Ascending aorta (tissue), 2 donors: ENCODE measurements at regions not wholly inside any gene's neighbourhood (a gene's known extent, or its start where the extent isn't known, plus 50 kb on each side); places are given as distances from the start of the nearest gene placed in this dataset.

Source experiments
- DNase-seq, 2 donors: peaks; one replicate each; pipeline ENCODE4 v3.0.0-alpha.2; 2019; ENCODE audit warnings: low spot score in 2 of 2
- H3K27ac ChIP-seq, 2 donors: fragments of 200-600 bp; sonication (generic); one replicate each; pipeline ENCODE4 v1.5.1; 2016 to 2017; ENCODE audit warnings: mild to moderate bottlenecking in 1 of 2
- H3K27me3 ChIP-seq: fragments of 200-600 bp; sonication (generic); one replicate; pipeline ENCODE4 v1.5.1; 2017
- H3K36me3 ChIP-seq, 2 donors: fragments of 200-600 bp; sonication (generic); one replicate each; pipeline ENCODE4 v1.5.1; 2016
- H3K4me1 ChIP-seq, 2 donors: fragments of 200-600 bp; sonication (generic); one replicate each; pipeline ENCODE4 v1.5.1; 2016 to 2017; ENCODE audit warnings: mild to moderate bottlenecking in 1 of 2
- H3K4me3 ChIP-seq, 2 donors: fragments of 200-600 bp; sonication (generic); one replicate each; pipeline ENCODE4 v1.5.1; 2016 to 2017; ENCODE audit warnings: mild to moderate bottlenecking in 1 of 2
- H3K9me3 ChIP-seq, 2 donors: fragments of 200-600 bp; sonication (generic); one replicate each; pipeline ENCODE4 v1.5.1; 2016
- intact Hi-C: fragments of 100-400 bp; cut with DNase I; formaldehyde crosslinking; loops from one replicate; pipeline ENCODE4 v1.15.1; 2023
- TF ChIP-seq, protein P1 (sequence below), 3 experiments: fragments of 200-600 bp in 2 of 3; fragments of 450-650 bp in 1 of 3; sonication (generic) in 2 of 3; IDR thresholded peaks; one replicate each; pipeline ENCODE4 v1.5.1; 2016 to 2019; ENCODE audit warnings: antibody characterized with exemption in 3 of 3, mild to moderate bottlenecking in 1 of 3, moderate library complexity in 1 of 3

DNA sequence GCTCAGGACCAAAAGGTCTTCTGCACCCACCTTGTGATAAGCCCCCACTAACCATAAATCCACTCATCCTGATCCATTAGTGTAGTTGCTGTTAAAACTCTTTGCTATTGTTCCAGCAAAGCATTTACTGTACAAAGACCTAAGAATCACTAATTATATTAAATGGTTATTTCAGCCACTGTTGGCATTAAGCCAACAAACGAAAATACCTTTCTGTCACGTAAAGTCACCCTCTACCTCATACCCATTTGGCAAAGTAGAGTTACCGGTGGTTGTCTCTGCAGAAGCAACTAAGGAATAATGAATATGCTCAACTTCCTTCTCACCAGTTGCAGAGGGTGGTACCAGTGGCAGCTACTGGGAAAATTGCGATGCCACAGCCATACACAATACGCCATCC lies 224.5 kb downstream of the SP3 start:
- H3K36me3 ChIP-seq = no peaks in the 10 kb centered on the region
- H3K4me1 ChIP-seq = no peaks in the 10 kb centered on the region
- no peak for DNase-seq
- TF ChIP-seq, protein P1, sequence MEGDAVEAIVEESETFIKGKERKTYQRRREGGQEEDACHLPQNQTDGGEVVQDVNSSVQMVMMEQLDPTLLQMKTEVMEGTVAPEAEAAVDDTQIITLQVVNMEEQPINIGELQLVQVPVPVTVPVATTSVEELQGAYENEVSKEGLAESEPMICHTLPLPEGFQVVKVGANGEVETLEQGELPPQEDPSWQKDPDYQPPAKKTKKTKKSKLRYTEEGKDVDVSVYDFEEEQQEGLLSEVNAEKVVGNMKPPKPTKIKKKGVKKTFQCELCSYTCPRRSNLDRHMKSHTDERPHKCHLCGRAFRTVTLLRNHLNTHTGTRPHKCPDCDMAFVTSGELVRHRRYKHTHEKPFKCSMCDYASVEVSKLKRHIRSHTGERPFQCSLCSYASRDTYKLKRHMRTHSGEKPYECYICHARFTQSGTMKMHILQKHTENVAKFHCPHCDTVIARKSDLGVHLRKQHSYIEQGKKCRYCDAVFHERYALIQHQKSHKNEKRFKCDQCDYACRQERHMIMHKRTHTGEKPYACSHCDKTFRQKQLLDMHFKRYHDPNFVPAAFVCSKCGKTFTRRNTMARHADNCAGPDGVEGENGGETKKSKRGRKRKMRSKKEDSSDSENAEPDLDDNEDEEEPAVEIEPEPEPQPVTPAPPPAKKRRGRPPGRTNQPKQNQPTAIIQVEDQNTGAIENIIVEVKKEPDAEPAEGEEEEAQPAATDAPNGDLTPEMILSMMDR (IDR thresholded peaks at IDR 0.05) = no peak
- no peaks in the 10 kb centered on the region for H3K9me3 ChIP-seq
- intact Hi-C loops = no loop called here
- H3K27ac ChIP-seq = no peak overlapping the region
- no peak overlapping the region for H3K4me3 ChIP-seq
- no peaks in the 10 kb centered on the region for H3K27me3 ChIP-seq

DNA sequence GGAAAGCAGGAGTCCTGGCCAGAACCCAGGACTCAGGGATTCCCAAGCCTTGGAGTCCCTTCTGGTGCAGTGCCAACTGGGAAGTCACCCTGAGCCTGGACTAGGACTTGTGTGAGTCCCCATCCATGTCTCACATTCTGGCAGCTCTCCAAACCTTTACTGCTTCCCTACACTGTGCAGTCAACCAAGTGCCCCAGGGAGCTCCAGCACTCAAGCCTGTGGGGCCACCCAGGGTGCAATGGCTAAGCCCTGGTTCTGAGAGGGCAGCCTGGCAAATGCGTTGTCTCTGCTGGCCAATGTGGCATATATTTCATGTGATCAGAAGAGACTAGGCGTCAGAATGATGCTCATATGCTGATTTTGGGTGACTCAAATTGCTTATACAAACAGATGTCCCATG lies 223.4 kb downstream of the SP3 start:
- Histone ChIP-seq H3K9me3 (no peaks in the 10 kb centered on the region), H3K27ac (no peak overlapping the region), H3K4me1 (no peaks in the 10 kb centered on the region), H3K4me3 (no peak overlapping the region), H3K36me3 (no peaks in the 10 kb centered on the region), H3K27me3 (no peaks in the 10 kb centered on the region)
- TF ChIP-seq, protein P1 (IDR thresholded peaks at IDR 0.05) = no peak
- DNase-seq = no peak
- intact Hi-C loops = no loop called here

DNA sequence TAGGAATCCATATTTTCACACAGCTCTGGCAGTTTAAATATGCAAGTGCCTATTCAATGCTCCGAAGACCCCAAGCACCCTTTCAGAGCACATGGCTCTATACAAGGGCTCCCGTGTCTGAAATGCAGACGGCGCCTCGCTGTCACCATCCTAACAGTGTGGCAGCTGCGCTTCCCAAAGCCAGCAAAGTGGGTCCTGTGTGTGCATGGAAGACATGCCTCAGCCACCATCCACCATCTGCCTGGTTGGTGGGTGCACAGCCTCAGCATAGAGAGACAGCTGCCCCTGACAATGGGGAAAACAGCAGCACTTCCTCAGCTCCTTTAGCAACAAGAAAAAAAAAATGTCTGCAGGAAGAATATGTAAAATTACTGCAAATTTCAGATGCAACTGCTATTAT lies 218.1 kb downstream of the SP3 start:
- Histone ChIP-seq H3K27ac (no peak overlapping the region), H3K4me3 (no peak overlapping the region), H3K4me1 (peaks cover 0 to 3% of the 10 kb centered on the region in 2 donors), H3K9me3 (no peaks in the 10 kb centered on the region), H3K27me3 (no peaks in the 10 kb centered on the region), H3K36me3 (no peaks in the 10 kb centered on the region)
- TF ChIP-seq, protein P1 (IDR thresholded peaks at IDR 0.05) = no peak
- no peak for DNase-seq
- intact Hi-C loops = no loop called here

DNA sequence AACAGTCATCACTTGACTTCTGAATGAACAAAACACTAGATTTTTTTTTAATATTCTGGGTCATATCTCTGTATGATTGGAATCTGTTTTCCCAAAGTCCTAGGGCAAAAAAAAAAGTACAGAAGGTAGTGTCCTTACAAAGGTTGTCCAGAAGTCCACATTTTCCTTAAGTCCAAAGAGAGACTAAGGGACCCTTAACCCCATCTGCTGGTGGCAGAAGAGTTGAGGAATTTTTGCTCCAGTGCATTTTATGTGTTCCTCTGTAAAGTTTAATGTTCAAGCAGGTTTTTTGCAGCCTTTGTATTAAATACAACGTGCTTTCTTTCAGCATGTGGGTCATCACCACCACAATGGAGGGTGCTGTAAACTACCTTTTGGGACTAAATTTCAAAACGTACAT lies 215.9 kb downstream of the SP3 start:
- Histone ChIP-seq H3K27ac (no peak overlapping the region), H3K27me3 (no peaks in the 10 kb centered on the region), H3K4me1 (peaks cover 0 to 3% of the 10 kb centered on the region in 2 donors), H3K4me3 (no peak overlapping the region), H3K9me3 (no peaks in the 10 kb centered on the region), H3K36me3 (no peaks in the 10 kb centered on the region)
- no peak for DNase-seq
- TF ChIP-seq, protein P1 (IDR thresholded peaks at IDR 0.05) = no peak
- intact Hi-C loops = no loop called here

DNA sequence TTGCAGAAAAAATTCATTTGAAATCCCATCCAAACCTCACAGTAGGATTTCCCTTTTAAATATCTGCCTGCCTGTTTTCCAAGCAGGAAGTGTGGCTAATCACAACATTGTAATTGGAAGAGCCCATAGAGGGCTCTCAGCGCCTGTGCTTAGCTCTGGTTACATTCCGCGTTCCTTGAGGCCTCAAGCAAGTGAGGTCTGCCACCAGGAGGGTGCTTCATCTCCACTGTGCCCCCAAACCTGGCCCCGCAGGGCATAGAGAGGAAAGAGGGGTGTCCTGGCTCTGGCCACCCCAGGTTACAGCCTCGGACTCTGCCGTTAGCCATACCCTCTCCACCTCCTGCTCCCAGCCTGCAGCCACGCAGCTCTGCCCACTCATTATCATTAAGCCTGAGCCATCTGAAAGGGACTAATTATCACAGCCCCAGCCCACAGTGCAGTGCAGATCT lies 214.8 kb downstream of the SP3 start:
- Histone ChIP-seq H3K27me3 (no peaks in the 10 kb centered on the region), H3K9me3 (no peaks in the 10 kb centered on the region), H3K4me3 (no peak overlapping the region), H3K27ac (no peak overlapping the region), H3K36me3 (no peaks in the 10 kb centered on the region), H3K4me1 (peaks cover 0 to 3% of the 10 kb centered on the region in 2 donors)
- TF ChIP-seq, protein P1 (IDR thresholded peaks at IDR 0.05) = peak in 1 of 3 experiments; percentile 24
- DNase-seq = no peak
- intact Hi-C loops = no loop called here

DNA sequence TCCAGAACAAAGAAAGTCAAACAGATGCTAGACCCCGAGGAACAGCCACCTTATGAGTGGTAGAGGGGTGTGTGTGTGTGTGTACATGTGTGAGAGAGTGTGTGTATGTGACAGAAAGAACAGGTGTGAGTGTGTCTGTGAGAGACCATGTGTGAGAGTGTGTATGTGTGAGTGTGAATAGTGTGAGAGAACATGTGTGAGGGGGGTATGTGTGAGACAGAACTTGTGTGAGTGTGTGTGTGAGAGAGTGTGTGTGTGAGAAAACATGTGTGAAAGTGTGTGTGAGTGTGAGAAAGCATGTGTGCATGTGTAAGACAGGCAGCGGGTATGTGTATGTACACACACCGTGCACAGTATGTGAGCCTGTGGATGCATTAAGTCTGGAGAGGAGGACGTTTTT lies 214.3 kb downstream of the SP3 start:
- Histone ChIP-seq H3K4me3 (no peak overlapping the region), H3K4me1 (peaks cover 0 to 3% of the 10 kb centered on the region in 2 donors), H3K27me3 (no peaks in the 10 kb centered on the region), H3K27ac (no peak overlapping the region), H3K36me3 (no peaks in the 10 kb centered on the region), H3K9me3 (no peaks in the 10 kb centered on the region)
- DNase-seq = no peak
- intact Hi-C loops = no loop called here
- TF ChIP-seq, protein P1 (IDR thresholded peaks at IDR 0.05) = no peak
